Gastrocnemius medialis (tissue), 4 donors: ENCODE measurements at regions not wholly inside any gene's neighbourhood (a gene's known extent, or its start where the extent isn't known, plus 50 kb on each side); places are given as distances from the start of the nearest gene placed in this dataset.
"Not testable (repeated sequence)": the region's sequence is repeated elsewhere in the genome, so short reads cannot be mapped to it uniquely, and the experiment has no call there.

Source experiments
- CTCF ChIP-seq, 5 experiments: fragments of 450-650 bp in 3 of 5; fragments of 200-600 bp in 2 of 5; sonication (generic) in 2 of 5; IDR thresholded peaks in 4 of 5; conservative IDR thresholded peaks in 1 of 5; 1 replicate in 4 of 5; 2 replicates in 1 of 5; pipeline ENCODE4 v1.5.1; 2016 to 2019; ENCODE audit warnings: antibody characterized with exemption in 5 of 5, mild to moderate bottlenecking in 3 of 5, moderate library complexity in 3 of 5
- POLR2A ChIP-seq, 2 donors: fragments of 450-650 bp; IDR thresholded peaks; one replicate each; pipeline ENCODE4 v1.6.1; 2017; ENCODE audit warnings: antibody characterized with exemption in 2 of 2, mild to moderate bottlenecking in 2 of 2, moderate library complexity in 2 of 2

- not testable (repeated sequence) for TF ChIP-seq CTCF (IDR thresholded peaks at IDR 0.05 in 4 of 5, conservative IDR thresholded peaks at IDR 0.05 in 1 of 5); POLR2A (IDR thresholded peaks at IDR 0.05)
Measured at GRCh38 chrX:56052673-56053330, 179.4 kb upstream of the KLF8 start.
